Naive B cell (primary cell): ENCODE measurements at regions not wholly inside any gene's neighbourhood (a gene's known extent, or its start where the extent isn't known, plus 50 kb on each side); places are given as distances from the start of the nearest gene placed in this dataset.
A peak's percentile ranks its signal among the peaks of the same experiment; 100 is the strongest.

Experiments used
- ATAC-seq, 2 donors: fragments of 150-1000 bp; cut with Tn5 transposase; 2 replicates each; pipeline ENCODE4 v1.10.0; 2021; ENCODE audit warnings: low read depth in 2 of 2, mild to moderate bottlenecking in 2 of 2, moderate library complexity in 2 of 2
- DNase-seq: peaks from one replicate; pipeline ENCODE4 v3.0.0; 2022
- H3K27ac Mint-ChIP-seq, 6 donors: one replicate each; pipeline ENCODE4 v1.8.0; 2020 to 2022; ENCODE audit warnings: mild to moderate bottlenecking in 6 of 6, mixed read lengths in 6 of 6, moderate library complexity in 5 of 6, inconsistent platforms in 2 of 6
- H3K27me3 Mint-ChIP-seq, 3 donors: one replicate each; pipeline ENCODE4 v1.8.0; 2021 to 2022; ENCODE audit warnings: mixed read lengths in 3 of 3, mild to moderate bottlenecking in 1 of 3
- H3K36me3 Mint-ChIP-seq, 2 donors: one replicate each; pipeline ENCODE4 v1.8.0; 2020 to 2022; ENCODE audit warnings: mixed read lengths in 2 of 2, inconsistent platforms in 1 of 2, mild to moderate bottlenecking in 1 of 2
- H3K4me1 Mint-ChIP-seq, 3 donors: one replicate each; pipeline ENCODE4 v1.8.0; 2020 to 2022; ENCODE audit warnings: mixed read lengths in 3 of 3, inconsistent platforms in 1 of 3, mild to moderate bottlenecking in 1 of 3, moderate library complexity in 1 of 3
- H3K4me3 Mint-ChIP-seq, 8 donors: one replicate each; pipeline ENCODE4 v1.8.0; 2020 to 2022; ENCODE audit warnings: mild to moderate bottlenecking in 8 of 8, mixed read lengths in 8 of 8, moderate library complexity in 8 of 8, inconsistent platforms in 2 of 8
- H3K9me3 Mint-ChIP-seq, 7 donors: one replicate each; pipeline ENCODE4 v1.8.0; 2020 to 2022; ENCODE audit warnings: mixed read lengths in 7 of 7, mild to moderate bottlenecking in 5 of 7, inconsistent platforms in 2 of 7, moderate library complexity in 1 of 7

DNA sequence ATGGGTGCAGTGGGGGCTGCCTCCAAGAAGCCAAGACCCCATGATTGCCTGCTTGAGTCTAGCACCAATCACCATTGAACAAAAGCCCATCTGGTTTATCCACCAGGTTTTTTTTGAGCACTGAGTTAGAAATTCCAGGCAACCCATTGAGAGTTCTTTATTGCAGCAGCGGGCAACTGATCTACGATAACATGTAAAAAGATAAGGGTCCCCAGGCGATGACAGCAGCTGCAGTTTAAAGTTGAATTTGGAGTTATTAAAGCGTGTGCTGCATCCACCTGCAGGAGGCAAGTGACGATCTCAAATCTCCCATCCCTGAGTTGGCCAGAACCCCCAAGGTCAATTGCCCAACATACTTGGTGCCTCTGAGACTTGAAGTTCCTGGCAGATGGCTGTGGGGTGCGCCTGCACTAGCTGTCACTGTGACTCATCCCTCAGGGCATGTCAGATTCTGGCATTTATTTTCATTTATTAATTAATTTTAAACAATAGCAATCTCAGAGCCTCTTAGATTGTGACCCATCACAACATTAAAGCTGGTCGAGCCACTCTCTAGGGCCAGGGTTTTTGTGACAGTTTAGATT is 290.4 kb upstream of the SULF2 start:
- Mint-ChIP-seq H3K27ac (no peak overlapping the region), H3K27me3 (peaks cover 8 to 33% (median 33%) of the 10 kb centered on the region in 3 donors), H3K4me1 (no peaks in the 10 kb centered on the region), H3K36me3 (no peaks in the 10 kb centered on the region), H3K9me3 (no peaks in the 10 kb centered on the region), H3K4me3 (no peak overlapping the region)
- ATAC-seq (no peak), DNase-seq (no peak)

DNA sequence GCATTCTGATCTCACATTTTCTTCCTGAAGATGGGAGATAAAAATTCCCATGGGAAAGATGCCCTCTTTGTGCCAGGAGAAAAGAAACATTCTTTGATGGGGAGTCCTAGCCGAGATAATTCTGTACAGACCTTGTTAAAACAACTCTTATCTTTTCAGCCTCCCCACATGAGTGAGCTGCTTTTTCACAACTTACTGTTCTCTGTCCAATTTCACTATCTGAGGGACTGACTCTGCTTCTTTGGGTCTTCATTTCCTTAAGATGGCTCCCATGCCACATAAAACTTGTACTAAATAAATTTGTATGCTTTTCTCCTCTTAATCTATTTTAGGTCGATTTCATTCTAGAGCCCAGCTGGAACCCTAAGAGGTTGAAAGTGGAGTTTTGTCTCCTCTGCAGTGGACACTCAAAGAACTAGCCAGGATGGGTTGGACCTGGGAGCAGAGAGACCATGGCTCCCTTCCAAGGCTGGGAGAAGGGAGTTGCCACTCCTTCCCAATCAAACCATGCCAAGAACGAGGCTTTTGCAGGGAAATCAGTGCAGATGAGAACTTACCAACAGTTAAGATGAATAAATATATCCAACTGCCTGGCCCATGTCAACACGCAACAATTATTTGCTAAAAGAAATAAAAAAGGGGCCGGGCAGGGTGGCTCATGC is 285.8 kb upstream of the SULF2 start:
- no peak overlapping the region for H3K4me3 Mint-ChIP-seq

DNA sequence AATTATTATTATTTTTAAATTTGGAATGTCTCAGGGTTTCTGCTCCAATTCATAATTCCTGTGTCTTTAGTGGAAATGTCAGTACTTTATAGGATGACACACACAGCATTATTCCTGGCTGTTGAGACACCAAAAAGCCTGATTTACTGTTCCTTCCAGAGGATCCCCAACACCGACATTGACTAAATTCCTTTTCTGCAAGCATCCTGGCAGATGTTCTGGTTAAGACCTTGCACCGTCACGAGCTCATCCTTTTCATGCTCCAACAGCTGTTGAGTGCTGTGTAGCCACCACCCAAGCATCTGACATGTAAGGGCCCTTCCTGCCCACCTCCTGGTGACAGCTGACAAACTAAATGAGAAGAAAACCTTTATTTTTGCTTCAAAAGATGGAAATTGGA is 284.3 kb upstream of the SULF2 start:
- no peak for DNase-seq
- ATAC-seq: no peak
- H3K9me3 Mint-ChIP-seq: peaks cover 0 to 4% (median 2%) of the 10 kb centered on the region in 7 donors
- peak overlapping the region in 2 of 6 donors; percentile 28 to 72 for H3K27ac Mint-ChIP-seq
- peaks cover 0 to 7% of the 10 kb centered on the region in 2 donors for H3K36me3 Mint-ChIP-seq
- H3K27me3 Mint-ChIP-seq: peaks cover 5 to 9% (median 6%) of the 10 kb centered on the region in 3 donors
- peaks cover 5 to 12% (median 8%) of the 10 kb centered on the region in 3 donors for H3K4me1 Mint-ChIP-seq
- peak overlapping the region in 1 of 8 donors; percentile 49 for H3K4me3 Mint-ChIP-seq

More for the DNA sequence above, 285.8 kb upstream of the SULF2 start:
- Mint-ChIP-seq H3K27me3 (peaks cover 6 to 9% (median 8%) of the 10 kb centered on the region in 3 donors), H3K9me3 (peaks cover 0 to 4% (median 2%) of the 10 kb centered on the region in 7 donors), H3K27ac (no peak overlapping the region), H3K4me1 (peaks cover 0 to 5% (median 2%) of the 10 kb centered on the region in 3 donors), H3K36me3 (peaks cover 0 to 7% of the 10 kb centered on the region in 2 donors)
- ATAC-seq (no peak), DNase-seq (no peak)

DNA sequence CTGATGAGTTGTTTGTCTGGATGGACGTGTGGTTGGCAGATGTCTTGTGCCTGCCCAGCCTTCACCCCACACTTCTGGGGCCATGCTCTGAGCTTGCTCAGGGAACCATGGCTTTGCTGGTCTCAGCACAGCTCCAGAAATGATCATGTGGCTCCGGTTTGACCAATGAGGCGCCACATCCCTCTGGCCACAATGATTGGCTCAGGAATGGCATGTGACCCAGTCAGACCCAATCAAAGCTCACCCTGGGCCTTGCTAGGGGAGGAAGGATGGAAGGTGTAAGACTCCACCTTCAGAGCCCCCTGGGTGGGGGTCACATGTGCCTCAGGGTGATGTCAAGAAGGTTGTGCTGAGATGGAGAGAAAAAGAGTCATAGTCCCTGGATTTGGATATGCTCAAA is 281.6 kb upstream of the SULF2 start:
- Mint-ChIP-seq H3K4me3 (no peak overlapping the region), H3K27me3 (peaks cover 0 to 19% (median 9%) of the 10 kb centered on the region in 3 donors), H3K4me1 (peaks cover 5 to 12% (median 8%) of the 10 kb centered on the region in 3 donors), H3K9me3 (peaks cover 0 to 12% (median 4%) of the 10 kb centered on the region in 7 donors), H3K36me3 (peaks cover 0 to 7% of the 10 kb centered on the region in 2 donors), H3K27ac (no peak overlapping the region)
- ATAC-seq (no peak), DNase-seq (no peak)

DNA sequence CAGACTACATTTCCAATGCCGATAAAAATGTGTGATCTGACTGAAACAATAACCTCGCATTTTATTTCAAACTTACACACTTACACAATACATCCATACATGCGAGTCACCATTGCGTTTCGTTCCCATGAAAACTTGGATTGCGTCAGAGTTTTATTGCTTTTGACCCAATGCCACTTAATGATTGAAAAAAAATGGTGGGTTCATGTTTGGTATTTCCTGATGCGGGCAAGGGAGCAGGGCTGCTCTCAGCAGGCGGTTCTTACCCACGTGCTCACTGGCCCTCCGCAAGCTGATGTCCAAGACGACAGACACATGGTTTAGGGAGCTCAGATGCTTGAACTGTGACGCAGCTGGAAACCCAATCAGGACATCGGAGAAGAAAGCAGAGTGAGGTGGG is 281.0 kb upstream of the SULF2 start:
- H3K4me3 Mint-ChIP-seq: peak overlapping the region in 1 of 8 donors; percentile 17
- no peak for DNase-seq
- no peak for ATAC-seq
- peaks cover 0 to 7% of the 10 kb centered on the region in 2 donors for H3K36me3 Mint-ChIP-seq
- peaks cover 5 to 12% (median 8%) of the 10 kb centered on the region in 3 donors for H3K4me1 Mint-ChIP-seq
- H3K27ac Mint-ChIP-seq: no peak overlapping the region
- H3K27me3 Mint-ChIP-seq: peaks cover 0 to 19% (median 9%) of the 10 kb centered on the region in 3 donors
- H3K9me3 Mint-ChIP-seq: peaks cover 0 to 12% (median 4%) of the 10 kb centered on the region in 7 donors

DNA sequence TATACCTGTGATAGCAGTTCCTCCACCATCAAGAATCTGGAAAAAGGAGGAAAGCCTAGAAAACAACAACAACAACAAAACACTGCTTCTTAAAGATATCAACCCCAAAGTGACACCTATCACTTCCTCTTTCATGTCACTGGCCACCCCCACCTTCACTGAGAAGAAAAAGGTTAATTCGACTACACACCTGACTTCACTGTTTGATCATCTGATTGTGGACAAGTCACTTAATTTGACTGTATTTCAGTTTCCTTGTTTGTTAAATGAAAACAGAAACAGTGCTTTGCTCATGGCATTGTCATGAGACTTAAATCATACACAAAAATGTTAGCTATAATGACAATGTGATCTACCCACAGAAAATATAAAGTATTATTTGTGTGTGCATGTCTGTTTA is 280.6 kb upstream of the SULF2 start:
- DNase-seq (no peak), ATAC-seq (peak in 1 of 2 donors; percentile 52)
- H3K4me1 Mint-ChIP-seq: peaks cover 5 to 12% (median 8%) of the 10 kb centered on the region in 3 donors
- peak overlapping the region in 1 of 8 donors; percentile 17 for H3K4me3 Mint-ChIP-seq
- peaks cover 0 to 7% of the 10 kb centered on the region in 2 donors for H3K36me3 Mint-ChIP-seq
- peaks cover 0 to 12% (median 4%) of the 10 kb centered on the region in 7 donors for H3K9me3 Mint-ChIP-seq
- H3K27ac Mint-ChIP-seq: peak overlapping the region in 1 of 6 donors; percentile 1
- H3K27me3 Mint-ChIP-seq: peaks cover 0 to 23% (median 7%) of the 10 kb centered on the region in 3 donors

DNA sequence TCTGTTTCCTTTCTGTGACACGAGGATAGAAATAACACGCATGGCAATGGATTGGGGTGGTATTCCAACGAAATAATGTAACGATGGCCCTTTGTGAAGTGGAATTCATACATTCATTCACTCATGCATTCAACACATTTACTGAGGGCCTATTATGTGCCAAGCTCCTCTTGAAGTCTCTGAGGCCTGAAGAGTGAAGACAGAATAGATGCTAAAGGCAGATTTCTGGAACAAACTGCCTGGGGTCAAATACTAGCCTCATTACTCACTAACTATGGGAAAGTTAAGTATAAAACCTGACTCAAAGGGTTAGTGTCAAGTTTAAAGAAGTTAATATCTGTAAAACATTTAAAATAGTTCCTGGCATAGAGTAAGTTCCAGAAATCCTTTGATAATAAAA is 279.6 kb upstream of the SULF2 start:
- ATAC-seq (no peak), DNase-seq (no peak)
- H3K4me1 Mint-ChIP-seq: peaks cover 5 to 12% (median 8%) of the 10 kb centered on the region in 3 donors
- no peak overlapping the region for H3K27ac Mint-ChIP-seq
- H3K27me3 Mint-ChIP-seq: peaks cover 0 to 26% (median 0%) of the 10 kb centered on the region in 3 donors
- no peak overlapping the region for H3K4me3 Mint-ChIP-seq
- H3K36me3 Mint-ChIP-seq: peaks cover 0 to 7% of the 10 kb centered on the region in 2 donors
- H3K9me3 Mint-ChIP-seq: peaks cover 0 to 12% (median 4%) of the 10 kb centered on the region in 7 donors

DNA sequence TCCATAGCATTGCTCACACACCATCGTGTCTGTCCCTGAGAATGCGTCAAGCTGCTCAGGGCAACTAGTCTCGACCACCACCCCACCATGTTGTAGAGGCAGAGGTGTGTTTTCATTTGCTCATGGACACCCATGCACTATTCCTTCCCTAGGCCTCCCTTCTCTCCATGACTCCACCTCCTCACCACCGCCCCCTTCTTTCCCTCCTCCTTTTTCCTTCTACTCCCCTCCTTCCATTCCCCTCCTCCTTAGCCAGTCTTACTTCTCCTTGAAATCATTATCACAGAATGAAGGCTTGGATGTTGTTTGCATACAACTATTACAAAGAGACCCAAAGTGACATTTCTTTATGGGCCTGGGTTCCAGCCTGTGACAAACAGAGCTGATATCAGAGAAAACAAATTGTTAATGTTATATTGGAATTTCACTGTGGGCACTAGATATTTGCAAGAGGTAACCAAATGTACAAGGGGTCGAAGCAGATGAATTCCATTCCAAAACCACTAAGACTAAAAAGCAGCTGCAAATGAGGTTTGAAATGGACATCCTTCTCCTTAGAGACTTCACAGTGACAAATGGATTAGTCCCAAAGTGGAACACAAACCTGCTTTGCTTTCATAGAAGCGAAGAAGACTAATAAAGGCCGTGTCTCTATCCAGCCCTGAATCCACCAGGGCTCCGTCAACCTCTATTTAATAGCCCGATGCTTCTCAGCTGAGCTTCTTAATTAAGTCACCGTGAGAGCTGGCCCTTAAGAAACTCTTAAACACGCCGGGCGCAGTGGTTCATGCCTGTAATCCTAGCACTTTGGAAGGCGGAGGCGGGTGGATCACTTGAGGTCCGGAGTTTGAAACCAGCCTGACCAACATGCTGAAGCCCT is 275.8 kb upstream of the SULF2 start:
- H3K4me3 Mint-ChIP-seq: no peak overlapping the region
- no peak for DNase-seq
- H3K27me3 Mint-ChIP-seq: peaks cover 2 to 36% (median 11%) of the 10 kb centered on the region in 3 donors
- H3K9me3 Mint-ChIP-seq: peaks cover 0 to 14% (median 2%) of the 10 kb centered on the region in 7 donors
- H3K36me3 Mint-ChIP-seq: peaks cover 0 to 7% of the 10 kb centered on the region in 2 donors
- ATAC-seq: no peak
- H3K27ac Mint-ChIP-seq: peak overlapping the region in 2 of 6 donors; percentile 42 to 44
- peaks cover 5 to 7% (median 6%) of the 10 kb centered on the region in 3 donors for H3K4me1 Mint-ChIP-seq

DNA sequence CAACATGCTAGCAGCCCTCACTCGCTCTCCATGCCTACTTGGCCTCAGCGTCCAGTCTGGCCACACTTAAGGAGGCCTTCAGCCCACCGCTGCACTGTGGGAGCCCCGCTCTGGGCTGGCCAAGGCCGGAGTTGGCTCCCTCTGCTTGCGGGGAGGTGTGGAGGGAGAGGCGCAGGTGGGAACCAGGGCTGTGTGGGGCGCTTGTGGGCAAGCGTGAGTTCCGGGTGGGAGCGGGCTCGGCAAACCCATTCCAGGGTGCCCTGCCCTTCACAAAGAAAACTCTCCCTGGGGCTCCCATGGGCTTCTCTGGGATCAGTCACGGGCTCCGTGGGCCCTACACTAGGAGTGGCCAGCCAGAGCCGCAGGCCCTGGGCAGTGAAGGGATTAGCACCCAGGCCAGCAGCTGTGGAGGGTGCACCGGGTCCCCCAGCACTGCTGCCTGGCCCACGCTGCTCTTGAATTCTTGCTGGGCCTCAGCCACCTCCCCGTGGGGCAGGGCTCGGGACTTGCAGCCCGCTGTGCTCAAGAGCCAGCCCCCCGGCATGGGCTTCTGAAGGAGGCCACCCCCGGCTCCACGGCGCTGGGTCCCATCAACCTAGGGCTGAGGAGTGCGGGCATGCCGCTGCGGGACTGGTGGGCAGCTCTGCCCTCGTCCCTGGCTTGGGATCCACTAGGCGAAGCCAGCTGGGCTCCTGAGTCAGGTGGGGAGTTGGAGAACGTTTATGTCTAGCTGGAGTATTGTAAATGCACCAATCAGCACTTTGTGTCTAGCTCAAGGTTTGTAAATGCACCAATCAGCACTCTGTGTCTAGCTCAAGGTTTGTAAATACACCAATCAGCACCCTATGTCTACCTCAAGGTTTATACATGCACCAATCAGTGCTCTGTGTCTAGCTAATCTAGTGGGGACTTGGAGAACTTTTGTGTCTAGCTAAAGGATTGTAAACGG is 273.6 kb upstream of the SULF2 start:
- Mint-ChIP-seq H3K36me3 (peaks cover 0 to 7% of the 10 kb centered on the region in 2 donors), H3K27ac (no peak overlapping the region), H3K4me1 (no peaks in the 10 kb centered on the region), H3K27me3 (peaks cover 11 to 45% (median 24%) of the 10 kb centered on the region in 3 donors), H3K9me3 (peaks cover 0 to 14% (median 5%) of the 10 kb centered on the region in 7 donors), H3K4me3 (no peak overlapping the region)
- ATAC-seq (no peak), DNase-seq (no peak)

DNA sequence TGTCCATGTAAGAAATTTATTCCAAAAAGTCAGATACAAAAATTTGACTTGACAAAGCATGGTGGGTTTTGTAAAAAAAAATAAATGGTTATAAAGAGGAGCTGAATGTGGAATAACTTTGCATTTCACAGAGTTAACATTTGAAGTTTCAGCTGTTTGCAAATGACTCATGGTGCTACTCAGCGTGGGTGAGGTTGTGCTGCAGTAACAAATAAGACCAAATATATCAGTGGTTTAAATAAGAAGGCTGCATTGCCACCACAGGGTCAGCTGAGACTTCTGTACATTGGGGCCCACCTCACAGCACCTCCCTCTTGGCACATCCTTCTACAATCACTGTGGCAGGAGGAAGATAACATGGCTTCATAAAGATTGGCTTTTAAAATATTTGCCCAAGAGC is 272.5 kb upstream of the SULF2 start:
- no peak for ATAC-seq
- Mint-ChIP-seq H3K4me3 (no peak overlapping the region), H3K27ac (no peak overlapping the region), H3K4me1 (no peaks in the 10 kb centered on the region), H3K27me3 (peaks cover 16 to 45% (median 35%) of the 10 kb centered on the region in 3 donors), H3K36me3 (peaks cover 0 to 13% of the 10 kb centered on the region in 2 donors), H3K9me3 (peaks cover 0 to 9% (median 8%) of the 10 kb centered on the region in 7 donors)
- no peak for DNase-seq

DNA sequence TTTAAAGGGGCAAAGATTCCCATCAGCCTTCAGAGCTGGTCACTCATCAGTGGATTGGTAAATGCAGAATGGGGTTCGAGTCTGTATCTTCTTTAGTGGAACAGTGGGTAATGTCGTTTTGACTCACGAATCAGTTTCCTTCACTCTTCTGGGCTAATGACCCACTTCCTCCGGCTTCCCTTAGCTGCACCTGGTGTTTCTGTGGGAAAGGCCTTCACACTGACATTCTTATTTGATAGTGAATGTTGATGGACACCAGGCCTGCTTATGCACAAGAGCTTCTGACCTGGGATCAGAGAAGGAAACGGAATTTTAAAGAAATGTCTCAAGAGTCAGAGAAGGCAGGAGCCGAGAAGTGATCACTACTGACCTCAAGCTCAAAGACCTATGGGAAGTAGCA is 272.0 kb upstream of the SULF2 start:
- Mint-ChIP-seq H3K27ac (peak overlapping the region in 1 of 6 donors; percentile 34), H3K9me3 (peaks cover 0 to 8% (median 4%) of the 10 kb centered on the region in 7 donors), H3K27me3 (peaks cover 16 to 41% (median 37%) of the 10 kb centered on the region in 3 donors), H3K4me3 (no peak overlapping the region), H3K4me1 (no peaks in the 10 kb centered on the region), H3K36me3 (peaks cover 0 to 14% of the 10 kb centered on the region in 2 donors)
- DNase-seq: no peak
- ATAC-seq: no peak

DNA sequence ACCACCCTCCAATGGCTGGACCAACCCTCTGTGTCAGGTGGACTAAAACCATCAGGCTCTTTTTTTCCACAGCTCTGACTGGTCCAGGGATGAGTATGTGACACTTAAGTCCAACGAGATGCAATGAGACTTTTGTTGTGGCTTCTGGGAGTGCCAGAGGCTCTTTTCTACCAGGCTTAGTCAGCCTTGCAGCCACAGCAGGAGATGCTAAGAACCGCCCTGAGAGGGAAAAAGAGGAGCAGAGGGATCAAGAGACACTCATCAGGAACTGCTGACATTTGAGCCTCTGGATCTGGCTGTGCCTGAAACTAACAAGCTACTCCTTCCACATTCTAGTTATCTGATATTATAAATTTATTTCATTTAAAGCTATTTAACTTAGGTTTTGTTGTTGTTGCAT is 270.9 kb upstream of the SULF2 start:
- H3K4me1 Mint-ChIP-seq: no peaks in the 10 kb centered on the region
- DNase-seq (no peak), ATAC-seq (no peak)
- H3K9me3 Mint-ChIP-seq: peaks cover 0 to 17% (median 4%) of the 10 kb centered on the region in 7 donors
- H3K4me3 Mint-ChIP-seq: no peak overlapping the region
- peaks cover 0 to 14% of the 10 kb centered on the region in 2 donors for H3K36me3 Mint-ChIP-seq
- H3K27ac Mint-ChIP-seq: no peak overlapping the region
- H3K27me3 Mint-ChIP-seq: peaks cover 16 to 51% (median 37%) of the 10 kb centered on the region in 3 donors
